ENCODE measurements at regions not wholly inside any gene's neighbourhood (a gene's known extent, or its start where the extent isn't known, plus 50 kb on each side); places are given as distances from the start of the nearest gene placed in this dataset.

DNA sequence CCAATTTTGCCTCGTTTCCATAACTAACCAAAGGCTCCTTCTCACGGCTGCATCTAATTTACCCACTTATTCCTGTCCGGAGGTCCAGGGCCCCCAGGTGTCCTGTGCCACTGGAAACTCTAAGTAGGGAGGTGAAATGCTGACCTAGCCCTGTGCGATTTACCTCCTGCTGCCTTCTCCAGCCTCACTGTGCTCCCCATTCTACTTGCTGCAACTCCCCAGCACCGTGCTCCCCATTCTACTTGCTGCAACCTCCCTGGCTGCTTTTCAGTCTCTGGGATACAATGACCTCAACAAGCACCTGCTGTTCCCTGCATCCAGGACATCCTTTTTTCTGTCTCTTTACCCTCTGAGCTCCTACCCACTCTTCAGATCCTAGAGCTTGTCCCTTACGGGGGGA lies 254.7 kb upstream of the PROK2 start:
- H3K27ac ChIP-seq = no peak overlapping the region
- H3K27me3 ChIP-seq = no peaks in the 10 kb centered on the region
- no peaks in the 10 kb centered on the region for H4K20me1 ChIP-seq (ENCODE audit: low read depth)
- no peaks in the 10 kb centered on the region for H3K9me3 ChIP-seq (ENCODE audit: low read depth)
- no peak overlapping the region for H2AFZ ChIP-seq (replicated peaks)
- peaks cover 4% of the 10 kb centered on the region for H3F3A ChIP-seq (ENCODE audit: low read depth)
- no peaks in the 10 kb centered on the region for H3K36me3 ChIP-seq
- H3K4me3 ChIP-seq = no peak overlapping the region
- H3K4me1 ChIP-seq = no peaks in the 10 kb centered on the region
- no peaks in the 10 kb centered on the region for H3K79me2 ChIP-seq (ENCODE audit: low read depth)
- Mint-ChIP-seq H3K4me3 (no peak overlapping the region), H3K36me3 (no peaks in the 10 kb centered on the region), H3K9me3 (peaks cover 2% of the 10 kb centered on the region), H3K27me3 (ENCODE audit: insufficient read depth, low read depth) (peaks cover 4% of the 10 kb centered on the region), H3K27ac (no peak overlapping the region), H3K4me1 (peaks cover 28% of the 10 kb centered on the region)
- H3K9ac ChIP-seq = no peak overlapping the region
- no peak for DNase-seq (ENCODE audit: low spot score)
- H3K4me2 ChIP-seq = no peak overlapping the region
- TF ChIP-seq EZH2 (IDR thresholded peaks at IDR 0.05) = no peak
- TF ChIP-seq, protein P1, sequence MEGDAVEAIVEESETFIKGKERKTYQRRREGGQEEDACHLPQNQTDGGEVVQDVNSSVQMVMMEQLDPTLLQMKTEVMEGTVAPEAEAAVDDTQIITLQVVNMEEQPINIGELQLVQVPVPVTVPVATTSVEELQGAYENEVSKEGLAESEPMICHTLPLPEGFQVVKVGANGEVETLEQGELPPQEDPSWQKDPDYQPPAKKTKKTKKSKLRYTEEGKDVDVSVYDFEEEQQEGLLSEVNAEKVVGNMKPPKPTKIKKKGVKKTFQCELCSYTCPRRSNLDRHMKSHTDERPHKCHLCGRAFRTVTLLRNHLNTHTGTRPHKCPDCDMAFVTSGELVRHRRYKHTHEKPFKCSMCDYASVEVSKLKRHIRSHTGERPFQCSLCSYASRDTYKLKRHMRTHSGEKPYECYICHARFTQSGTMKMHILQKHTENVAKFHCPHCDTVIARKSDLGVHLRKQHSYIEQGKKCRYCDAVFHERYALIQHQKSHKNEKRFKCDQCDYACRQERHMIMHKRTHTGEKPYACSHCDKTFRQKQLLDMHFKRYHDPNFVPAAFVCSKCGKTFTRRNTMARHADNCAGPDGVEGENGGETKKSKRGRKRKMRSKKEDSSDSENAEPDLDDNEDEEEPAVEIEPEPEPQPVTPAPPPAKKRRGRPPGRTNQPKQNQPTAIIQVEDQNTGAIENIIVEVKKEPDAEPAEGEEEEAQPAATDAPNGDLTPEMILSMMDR (IDR thresholded peaks at IDR 0.05) = no peak
- no peak for TF ChIP-seq EZH2phosphoT487 (IDR thresholded peaks at IDR 0.05)

DNA sequence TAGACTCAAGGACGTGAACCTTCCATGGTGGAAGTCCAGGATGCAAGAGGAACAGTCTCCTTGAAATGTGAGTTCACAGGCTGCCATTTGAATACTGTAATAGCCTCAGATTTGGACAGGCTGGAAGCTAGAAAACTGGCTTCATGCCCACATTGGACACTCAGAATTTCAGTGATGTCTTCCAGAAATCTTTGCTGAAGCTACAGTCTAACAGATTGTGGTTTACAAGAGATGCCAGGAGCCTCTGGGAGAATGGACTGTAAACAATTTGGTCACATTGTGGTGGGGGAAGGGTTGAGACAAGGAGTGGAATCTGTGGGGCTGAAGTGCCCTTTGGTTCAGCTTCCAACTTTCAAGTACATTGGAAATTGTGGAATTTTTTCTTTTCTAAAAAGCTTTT lies 252.0 kb upstream of the PROK2 start:
- no peaks in the 10 kb centered on the region for H4K20me1 ChIP-seq (ENCODE audit: low read depth)
- H3F3A ChIP-seq (ENCODE audit: low read depth) = no peaks in the 10 kb centered on the region
- DNase-seq (ENCODE audit: low spot score) = no peak
- no peaks in the 10 kb centered on the region for H3K79me2 ChIP-seq (ENCODE audit: low read depth)
- H3K36me3 Mint-ChIP-seq = no peaks in the 10 kb centered on the region
- H3K4me2 ChIP-seq = no peak overlapping the region
- no peak overlapping the region for H3K4me3 ChIP-seq
- peaks cover 17% of the 10 kb centered on the region for H3K4me1 Mint-ChIP-seq
- no peak overlapping the region for H3K9ac ChIP-seq
- H3K27ac ChIP-seq = no peak overlapping the region
- no peaks in the 10 kb centered on the region for H3K27me3 ChIP-seq
- H2AFZ ChIP-seq (replicated peaks) = no peak overlapping the region
- H3K27ac Mint-ChIP-seq = no peak overlapping the region
- H3K4me3 Mint-ChIP-seq = no peak overlapping the region
- H3K4me1 ChIP-seq = no peaks in the 10 kb centered on the region
- peaks cover 3% of the 10 kb centered on the region for H3K27me3 Mint-ChIP-seq (ENCODE audit: insufficient read depth, low read depth)
- no peaks in the 10 kb centered on the region for H3K9me3 ChIP-seq (ENCODE audit: low read depth)
- TF ChIP-seq EZH2 (IDR thresholded peaks at IDR 0.05) (no peak), EZH2phosphoT487 (IDR thresholded peaks at IDR 0.05) (no peak)
- TF ChIP-seq, protein P1 (IDR thresholded peaks at IDR 0.05) = no peak
- no peaks in the 10 kb centered on the region for H3K36me3 ChIP-seq
- H3K9me3 Mint-ChIP-seq = peaks cover 2% of the 10 kb centered on the region

DNA sequence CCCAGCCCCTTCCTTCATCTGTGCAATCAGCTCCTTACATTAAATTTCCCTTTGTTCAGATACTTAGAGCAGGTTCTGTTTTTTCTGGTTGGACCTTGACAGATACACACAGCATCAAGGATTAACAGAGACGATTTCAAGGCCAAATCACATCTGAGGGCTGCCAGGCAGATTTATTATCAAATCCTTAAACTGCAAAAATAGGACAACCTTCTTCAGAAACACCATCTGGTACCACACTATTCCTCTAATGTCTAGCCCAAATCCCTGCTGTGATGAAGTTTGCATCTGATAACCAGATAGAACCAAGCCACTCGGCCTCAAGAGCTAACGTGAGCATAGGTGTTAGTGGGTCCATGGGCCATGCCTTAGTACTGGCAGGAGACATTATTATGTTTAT lies 250.7 kb upstream of the PROK2 start:
- no peak overlapping the region for H3K4me3 ChIP-seq
- no peaks in the 10 kb centered on the region for H3K27me3 ChIP-seq
- no peak overlapping the region for H2AFZ ChIP-seq (replicated peaks)
- peaks cover 6% of the 10 kb centered on the region for H3K4me1 Mint-ChIP-seq
- no peaks in the 10 kb centered on the region for H3K9me3 ChIP-seq (ENCODE audit: low read depth)
- H3K9me3 Mint-ChIP-seq = peaks cover 2% of the 10 kb centered on the region
- no peak for DNase-seq (ENCODE audit: low spot score)
- H3K36me3 Mint-ChIP-seq = no peaks in the 10 kb centered on the region
- H3K27me3 Mint-ChIP-seq (ENCODE audit: insufficient read depth, low read depth) = no peaks in the 10 kb centered on the region
- TF ChIP-seq EZH2phosphoT487 (IDR thresholded peaks at IDR 0.05) = no peak
- no peak overlapping the region for H3K9ac ChIP-seq
- no peaks in the 10 kb centered on the region for H3K4me1 ChIP-seq
- H3K27ac Mint-ChIP-seq = no peak overlapping the region
- H3K27ac ChIP-seq = no peak overlapping the region
- H3K36me3 ChIP-seq = no peaks in the 10 kb centered on the region
- H3K4me2 ChIP-seq = no peak overlapping the region
- no peaks in the 10 kb centered on the region for H3K79me2 ChIP-seq (ENCODE audit: low read depth)
- no peaks in the 10 kb centered on the region for H4K20me1 ChIP-seq (ENCODE audit: low read depth)
- H3K4me3 Mint-ChIP-seq = no peak overlapping the region
- no peaks in the 10 kb centered on the region for H3F3A ChIP-seq (ENCODE audit: low read depth)

DNA sequence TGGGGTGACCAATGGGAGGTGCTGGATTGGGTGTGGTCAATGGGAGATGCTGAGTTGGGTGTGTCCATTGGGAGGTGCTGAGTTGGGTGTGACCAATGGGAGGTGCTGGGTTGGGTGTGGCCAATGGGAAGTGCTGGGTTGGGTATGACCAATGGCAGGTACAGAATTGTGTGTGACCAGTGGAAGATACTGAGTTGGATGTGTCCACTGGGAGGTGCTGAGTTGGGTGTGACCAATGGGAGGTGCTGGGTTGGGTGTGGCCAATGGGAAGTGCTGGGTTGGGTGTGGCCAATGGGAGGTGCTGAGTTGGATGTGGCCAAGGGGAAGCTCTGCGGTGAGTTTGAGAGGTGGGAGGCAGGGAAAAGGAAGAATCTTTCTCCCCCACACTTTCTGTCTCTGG lies 250.0 kb upstream of the PROK2 start:
- H3K4me3 Mint-ChIP-seq = no peak overlapping the region
- no peaks in the 10 kb centered on the region for H3K27me3 ChIP-seq
- H3K79me2 ChIP-seq (ENCODE audit: low read depth) = no peaks in the 10 kb centered on the region
- peaks cover 5% of the 10 kb centered on the region for H3K4me1 ChIP-seq
- no peaks in the 10 kb centered on the region for H3K27me3 Mint-ChIP-seq (ENCODE audit: insufficient read depth, low read depth)
- H3K36me3 ChIP-seq = no peaks in the 10 kb centered on the region
- TF ChIP-seq EZH2 (IDR thresholded peaks at IDR 0.05) = no peak
- no peak overlapping the region for H3K9ac ChIP-seq
- DNase-seq (ENCODE audit: low spot score) = no peak
- peaks cover 2% of the 10 kb centered on the region for H3K9me3 Mint-ChIP-seq
- H3K27ac Mint-ChIP-seq = no peak overlapping the region
- no peak overlapping the region for H2AFZ ChIP-seq (replicated peaks)
- no peaks in the 10 kb centered on the region for H4K20me1 ChIP-seq (ENCODE audit: low read depth)
- H3F3A ChIP-seq (ENCODE audit: low read depth) = no peaks in the 10 kb centered on the region
- no peak overlapping the region for H3K4me2 ChIP-seq
- H3K4me3 ChIP-seq = no peak overlapping the region
- no peaks in the 10 kb centered on the region for H3K9me3 ChIP-seq (ENCODE audit: low read depth)
- peaks cover 3% of the 10 kb centered on the region for H3K4me1 Mint-ChIP-seq
- H3K36me3 Mint-ChIP-seq = no peaks in the 10 kb centered on the region
- H3K27ac ChIP-seq = no peak overlapping the region
